ENCODE measurements at regions not wholly inside any gene's neighbourhood (a gene's known extent, or its start where the extent isn't known, plus 50 kb on each side); places are given as distances from the start of the nearest gene placed in this dataset.

GRCh38 chr9:84600739-84601138 is 68.8 kb upstream of the NTRK2 start:
- TF ChIP-seq CTCF (IDR thresholded peaks at IDR 0.05) (no peak), POLR2AphosphoS5 (IDR thresholded peaks at IDR 0.05) (no peak)
